Esophagus squamous epithelium (tissue), 5 donors: ENCODE measurements at regions not wholly inside any gene's neighbourhood (a gene's known extent, or its start where the extent isn't known, plus 50 kb on each side); places are given as distances from the start of the nearest gene placed in this dataset.

Experiments used
- DNase-seq: peaks from one replicate; lab custom pipeline; 2025; lab: John Stamatoyannopoulos, UW
- H3K27ac ChIP-seq, 4 donors: fragments of 200-600 bp; sonication (generic); one replicate each; pipeline ENCODE4 v1.5.1; 2016 to 2019; ENCODE audit warnings: mild to moderate bottlenecking in 1 of 4
- H3K27me3 ChIP-seq, 4 donors: fragments of 200-600 bp; sonication (generic); 1 replicate in 3 of 4; 2 replicates in 1 of 4; pipeline versions ENCODE4 v1.5.1 to v1.6.0; 2017 to 2021; ENCODE audit warnings: antibody characterized with exemption in 1 of 4
- H3K36me3 ChIP-seq, 3 donors: fragments of 200-600 bp; sonication (generic); one replicate each; pipeline ENCODE4 v1.5.1; 2016 to 2019
- H3K4me1 ChIP-seq, 3 donors: fragments of 200-600 bp; sonication (generic); one replicate each; pipeline ENCODE4 v1.5.1; 2017 to 2019
- H3K4me3 ChIP-seq, 4 donors: fragments of 200-600 bp; sonication (generic); 1 replicate in 3 of 4; 2 replicates in 1 of 4; pipeline ENCODE4 v1.5.1; 2016 to 2019; ENCODE audit warnings: mild to moderate bottlenecking in 2 of 4, moderate library complexity in 1 of 4
- H3K9me3 ChIP-seq, 3 donors: fragments of 200-600 bp; sonication (generic); one replicate each; pipeline ENCODE4 v1.5.1; 2016 to 2019
- CTCF ChIP-seq, 6 experiments: fragments of 450-650 bp in 4 of 6; fragments of 200-600 bp in 2 of 6; sonication (generic) in 2 of 6; IDR thresholded peaks; one replicate each; pipeline ENCODE4 v1.5.1; 2016 to 2019; ENCODE audit warnings: antibody characterized with exemption in 6 of 6, mild to moderate bottlenecking in 4 of 6, moderate library complexity in 4 of 6
- POLR2A ChIP-seq, 4 donors: fragments of 450-650 bp; IDR thresholded peaks; one replicate each; pipeline ENCODE4 v1.6.1; 2017; ENCODE audit warnings: antibody characterized with exemption in 4 of 4, mild to moderate bottlenecking in 4 of 4, moderate library complexity in 3 of 4
- WGBS, 2 donors: methylation state at CpG; one replicate each; pipeline ENCODE4 v1.1.5; 2018; 5-methylcytosine and 5-hydroxymethylcytosine counted together
- intact Hi-C: fragments of 100-400 bp; cut with DNase I; formaldehyde crosslinking; loops from one replicate; pipeline ENCODE4 v1.15.0; 2022
- donor health status: DM: yes; HTN: yes; CAD: no.

GRCh38 chr13:86878781-86879180 lies 792.4 kb upstream of the SLITRK5 start:
- intact Hi-C loops, result no loop called here
- Histone ChIP-seq H3K27me3 (no peaks in the 10 kb centered on the region), H3K4me3 (no peak overlapping the region), H3K27ac (no peak overlapping the region), H3K36me3 (no peaks in the 10 kb centered on the region), H3K9me3 (no peaks in the 10 kb centered on the region), H3K4me1 (no peaks in the 10 kb centered on the region)
- no peak for DNase-seq
- 72 to 74% methylated on average over 3 of the region's 3 CpGs for WGBS, 2 donors
- TF ChIP-seq CTCF (IDR thresholded peaks at IDR 0.05), result no peak
- no peak for TF ChIP-seq POLR2A (IDR thresholded peaks at IDR 0.05)

GRCh38 chr13:86881390-86881789 lies 789.8 kb upstream of the SLITRK5 start:
- no peak for DNase-seq
- no peaks in the 10 kb centered on the region for H3K27me3 ChIP-seq
- H3K27ac ChIP-seq, result no peak overlapping the region
- 49 to 54% methylated on average over 2 of the region's 2 CpGs for WGBS, 2 donors
- H3K9me3 ChIP-seq, result no peaks in the 10 kb centered on the region
- no peaks in the 10 kb centered on the region for H3K36me3 ChIP-seq
- TF ChIP-seq POLR2A (IDR thresholded peaks at IDR 0.05) (no peak), CTCF (IDR thresholded peaks at IDR 0.05) (no peak)
- no peak overlapping the region for H3K4me3 ChIP-seq
- intact Hi-C loops, result no loop called here
- no peaks in the 10 kb centered on the region for H3K4me1 ChIP-seq

- intact Hi-C loops, result no loop called here
- no peaks in the 10 kb centered on the region for H3K4me1 ChIP-seq
- H3K36me3 ChIP-seq, result no peaks in the 10 kb centered on the region
- no peak for TF ChIP-seq POLR2A (IDR thresholded peaks at IDR 0.05)
- TF ChIP-seq CTCF (IDR thresholded peaks at IDR 0.05), result no peak
- no peaks in the 10 kb centered on the region for H3K27me3 ChIP-seq
- H3K27ac ChIP-seq, result no peak overlapping the region
- WGBS, 2 donors, result 63 to 72% methylated on average over 3 to 5 of the region's 5 CpGs
- no peaks in the 10 kb centered on the region for H3K9me3 ChIP-seq
- DNase-seq, result no peak
- H3K4me3 ChIP-seq, result no peak overlapping the region
These were observed 789.1 kb upstream of the SLITRK5 start for GRCh38 chr13:86882107-86882506.

GRCh38 chr13:86882835-86883234 lies 788.3 kb upstream of the SLITRK5 start:
- DNase-seq, result no peak
- WGBS, 2 donors, result 69 to 70% methylated on average over 3 of the region's 3 CpGs
- intact Hi-C loops, result no loop called here
- TF ChIP-seq CTCF (IDR thresholded peaks at IDR 0.05) (no peak), POLR2A (IDR thresholded peaks at IDR 0.05) (no peak)
- Histone ChIP-seq H3K4me1 (no peaks in the 10 kb centered on the region), H3K4me3 (no peak overlapping the region), H3K27me3 (no peaks in the 10 kb centered on the region), H3K27ac (no peak overlapping the region), H3K9me3 (no peaks in the 10 kb centered on the region), H3K36me3 (no peaks in the 10 kb centered on the region)

GRCh38 chr13:86892330-86892729 lies 778.8 kb upstream of the SLITRK5 start:
- no peaks in the 10 kb centered on the region for H3K27me3 ChIP-seq
- H3K36me3 ChIP-seq, result no peaks in the 10 kb centered on the region
- H3K4me3 ChIP-seq, result no peak overlapping the region
- no peaks in the 10 kb centered on the region for H3K4me1 ChIP-seq
- H3K27ac ChIP-seq, result no peak overlapping the region
- DNase-seq, result no peak
- peaks cover 0 to 11% (median 0%) of the 10 kb centered on the region in 3 donors for H3K9me3 ChIP-seq
- 58 to 66% methylated on average over 3 of the region's 3 CpGs for WGBS, 2 donors
- TF ChIP-seq POLR2A (IDR thresholded peaks at IDR 0.05) (no peak), CTCF (IDR thresholded peaks at IDR 0.05) (no peak)
- intact Hi-C loops, result no loop called here
